AG04449 (cell line): ENCODE measurements at regions not wholly inside any gene's neighbourhood (a gene's known extent, or its start where the extent isn't known, plus 50 kb on each side); places are given as distances from the start of the nearest gene placed in this dataset.

ENCODE experiments used
- CTCF ChIA-PET: fragments of 350-600 bp; formaldehyde crosslinking; extraction: SDS; loops from one replicate; lab custom pipeline; 2021; ENCODE audit warnings: antibody characterized with exemption; lab: Yijun Ruan, JAX
- POLR2A ChIA-PET: fragments of 400-600, 350-600 bp; formaldehyde crosslinking; extraction: SDS; loops from one replicate; lab custom pipeline; 2020; ENCODE audit warnings: antibody characterized with exemption, inconsistent platforms; lab: Yijun Ruan, JAX
- DNase-seq: peaks from one replicate; pipeline ENCODE4 v3.0.0-alpha.2; 2010; ENCODE audit warnings: low read depth, low spot score
- H3K4me3 ChIP-seq: 2 replicates; pipeline ENCODE4 v1.5.1; 2011; ENCODE audit warnings: low read depth, mild to moderate bottlenecking, control low read depth, low read length
- CTCF ChIP-seq: IDR thresholded peaks from one replicate; pipeline ENCODE4 v1.5.1; 2011; ENCODE audit warnings: mild to moderate bottlenecking, moderate library complexity, low read length, control low read depth, inconsistent platforms; ENCODE audit not compliant: insufficient read depth; ENCODE audit errors: missing control alignments

- ChIA-PET CTCF (no interaction called here), POLR2A (no interaction called here)
- TF ChIP-seq CTCF = no peak
- H3K4me3 ChIP-seq = no peak overlapping the region
- DNase-seq = no peak
These were observed 82.5 kb upstream of the PDE10A start for GRCh38 chr6:165745492-165745891.

GRCh38 chr6:165744555-165745228, 81.7 kb upstream of the PDE10A start:
- ChIA-PET CTCF (no interaction called here), POLR2A (no interaction called here)
- H3K4me3 ChIP-seq = no peak overlapping the region
- no peak for DNase-seq
- no peak for TF ChIP-seq CTCF

GRCh38 chr6:165743366-165743898, 80.4 kb upstream of the PDE10A start:
- ChIA-PET CTCF (no interaction called here), POLR2A (no interaction called here)
- no peak for DNase-seq
- no peak for TF ChIP-seq CTCF
- no peak overlapping the region for H3K4me3 ChIP-seq

GRCh38 chr6:165742047-165742446, 79.0 kb upstream of the PDE10A start:
- H3K4me3 ChIP-seq = no peak overlapping the region
- no peak for DNase-seq
- ChIA-PET CTCF (no interaction called here), POLR2A (no interaction called here)
- TF ChIP-seq CTCF = no peak

- POLR2A ChIA-PET = no interaction called here
- DNase-seq = no peak
- CTCF ChIA-PET = no interaction called here
- H3K4me3 ChIP-seq = no peak overlapping the region
- TF ChIP-seq CTCF = no peak
These were observed 74.4 kb upstream of the PDE10A start for GRCh38 chr6:165737396-165737795.

- ChIA-PET POLR2A (no interaction called here), CTCF (no interaction called here)
- H3K4me3 ChIP-seq = no peak overlapping the region
- TF ChIP-seq CTCF = no peak
- no peak for DNase-seq
These were observed 72.0 kb upstream of the PDE10A start for GRCh38 chr6:165735065-165735464.
